Endodermal cell (in vitro differentiated cells): ENCODE measurements at regions not wholly inside any gene's neighbourhood (a gene's known extent, or its start where the extent isn't known, plus 50 kb on each side); places are given as distances from the start of the nearest gene placed in this dataset.

Source experiments
- DNase-seq: peaks from one replicate; pipeline ENCODE4 v3.0.0-alpha.2; 2017
- H3K27ac ChIP-seq: 2 replicates; pipeline ENCODE4 v1.5.1; 2013; ENCODE audit warnings: mild to moderate bottlenecking, low read depth, low read length, moderate library complexity
- H3K27me3 ChIP-seq: 2 replicates; pipeline ENCODE4 v1.6.1; 2013; ENCODE audit warnings: mild to moderate bottlenecking, low read length, moderate library complexity; ENCODE audit not compliant: insufficient read depth, control insufficient read depth, poor library complexity, severe bottlenecking
- H3K36me3 ChIP-seq: 2 replicates; pipeline ENCODE4 v1.7.0; 2013; ENCODE audit warnings: mild to moderate bottlenecking, low read length, moderate library complexity; ENCODE audit not compliant: control insufficient read depth, insufficient read depth
- H3K4me1 ChIP-seq: one replicate; pipeline ENCODE4 v1.7.0; 2013; ENCODE audit warnings: low read length; ENCODE audit not compliant: control insufficient read depth, insufficient read depth
- H3K4me3 ChIP-seq: 2 replicates; pipeline ENCODE4 v1.5.1; 2013; ENCODE audit warnings: mild to moderate bottlenecking, low read length, moderate library complexity
- H3K9ac ChIP-seq: 2 replicates; pipeline ENCODE4 v1.6.1; 2013; ENCODE audit warnings: mild to moderate bottlenecking, low read length, moderate library complexity; ENCODE audit not compliant: poor library complexity, severe bottlenecking; ENCODE audit errors: extremely low read depth
- H3K9me3 ChIP-seq: 2 replicates; pipeline ENCODE4 v1.6.1; 2013; ENCODE audit warnings: mild to moderate bottlenecking, low read length, moderate library complexity; ENCODE audit not compliant: control insufficient read depth
- H3K27ac Mint-ChIP-seq: 2 replicates; pipeline ENCODE4 v1.8.0; 2020; ENCODE audit warnings: mixed read lengths
- H3K27me3 Mint-ChIP-seq: 2 replicates; pipeline ENCODE4 v1.8.0; 2021; ENCODE audit warnings: mild to moderate bottlenecking, mixed read lengths; ENCODE audit not compliant: insufficient read depth
- H3K36me3 Mint-ChIP-seq: 2 replicates; pipeline ENCODE4 v1.8.0; 2020; ENCODE audit warnings: low read depth, mixed read lengths
- H3K4me1 Mint-ChIP-seq: 2 replicates; pipeline ENCODE4 v1.8.0; 2020; ENCODE audit warnings: mixed read lengths
- H3K4me3 Mint-ChIP-seq: 2 replicates; pipeline ENCODE4 v1.8.0; 2020; ENCODE audit warnings: mild to moderate bottlenecking, moderate library complexity, mixed read lengths
- H3K9me3 Mint-ChIP-seq: 2 replicates; pipeline ENCODE4 v1.8.0; 2020; ENCODE audit warnings: mild to moderate bottlenecking, mixed read lengths
- CTCF ChIP-seq: fragments of 200-600 bp; sonication (generic); conservative IDR thresholded peaks from 2 replicates; pipeline ENCODE4 v1.5.0; 2021; ENCODE audit warnings: antibody characterized with exemption, mild to moderate bottlenecking
- WGBS, 2 experiments: methylation state at CpG; one replicate each; pipeline versions ENCODE4 v1.1.5 to v1.1.7; 2013; ENCODE audit warnings: missing lambda C conversion rate in 2 of 2, mixed read lengths in 1 of 2; ENCODE audit not compliant: insufficient coverage in 1 of 2, insufficient read length in 1 of 2; 5-methylcytosine and 5-hydroxymethylcytosine counted together

- no peaks in the 10 kb centered on the region for H3K36me3 Mint-ChIP-seq
- no peaks in the 10 kb centered on the region for H3K9me3 ChIP-seq
- TF ChIP-seq CTCF, result no peak
- H3K36me3 ChIP-seq, result no peaks in the 10 kb centered on the region
- H3K27ac ChIP-seq, result no peak overlapping the region
- no peak overlapping the region for H3K9ac ChIP-seq
- WGBS, 2 experiments, result 87 to 90% methylated on average over 4 to 9 of the region's 9 CpGs
- peaks cover 4% of the 10 kb centered on the region for H3K4me1 Mint-ChIP-seq
- H3K4me1 ChIP-seq, result no peaks in the 10 kb centered on the region
- H3K4me3 Mint-ChIP-seq, result no peak overlapping the region
- H3K27me3 Mint-ChIP-seq, result no peaks in the 10 kb centered on the region
- no peak overlapping the region for H3K27ac Mint-ChIP-seq
- H3K27me3 ChIP-seq, result no peaks in the 10 kb centered on the region
- H3K4me3 ChIP-seq, result no peak overlapping the region
- DNase-seq, result no peak
- H3K9me3 Mint-ChIP-seq, result no peaks in the 10 kb centered on the region
Measured at GRCh38 chr10:71039551-71039950, 151.2 kb upstream of the PCBD1 start.

GRCh38 chr10:71040343-71040742 lies 152.0 kb upstream of the PCBD1 start:
- Mint-ChIP-seq H3K4me1 (peaks cover 11% of the 10 kb centered on the region), H3K27me3 (no peaks in the 10 kb centered on the region), H3K27ac (no peak overlapping the region), H3K9me3 (no peaks in the 10 kb centered on the region), H3K4me3 (no peak overlapping the region), H3K36me3 (no peaks in the 10 kb centered on the region)
- Histone ChIP-seq H3K27ac (no peak overlapping the region), H3K36me3 (no peaks in the 10 kb centered on the region), H3K9ac (no peak overlapping the region), H3K9me3 (no peaks in the 10 kb centered on the region), H3K4me1 (no peaks in the 10 kb centered on the region), H3K27me3 (no peaks in the 10 kb centered on the region), H3K4me3 (no peak overlapping the region)
- WGBS, 2 experiments, result 85 to 92% methylated on average over 2 to 4 of the region's 4 CpGs
- no peak for TF ChIP-seq CTCF
- no peak for DNase-seq

- no peak overlapping the region for H3K4me3 ChIP-seq
- no peaks in the 10 kb centered on the region for H3K36me3 ChIP-seq
- WGBS, 2 experiments, result 85 to 89% methylated on average over 5 to 20 of the region's 20 CpGs
- H3K4me1 ChIP-seq, result no peaks in the 10 kb centered on the region
- no peak for TF ChIP-seq CTCF
- Mint-ChIP-seq H3K27me3 (no peaks in the 10 kb centered on the region), H3K4me3 (no peak overlapping the region), H3K36me3 (no peaks in the 10 kb centered on the region), H3K4me1 (peaks cover 15% of the 10 kb centered on the region), H3K27ac (no peak overlapping the region), H3K9me3 (no peaks in the 10 kb centered on the region)
- H3K9me3 ChIP-seq, result no peaks in the 10 kb centered on the region
- no peak for DNase-seq
- no peak overlapping the region for H3K9ac ChIP-seq
- H3K27ac ChIP-seq, result peak overlapping the region; percentile 44
- H3K27me3 ChIP-seq, result no peaks in the 10 kb centered on the region
Measured at GRCh38 chr10:71040846-71041605, 152.7 kb upstream of the PCBD1 start.
